Endothelial cell of umbilical vein (primary cell): ENCODE measurements at regions not wholly inside any gene's neighbourhood (a gene's known extent, or its start where the extent isn't known, plus 50 kb on each side); places are given as distances from the start of the nearest gene placed in this dataset.

Experiments used
- BruUV-seq: library from RNA; stranded (reverse); fragments of 400-500 nt; replicated peaks from 2 replicates; lab custom pipeline; 2021; lab: Mats Ljungman, UMichigan
- CTCF ChIA-PET: fragments of 300-600, 350-600 bp; sonication (Branson Sonifier 250); formaldehyde crosslinking; loops from one replicate; lab custom pipeline; 2021; ENCODE audit warnings: antibody characterized with exemption, inconsistent platforms; lab: Charles Lee
- POLR2A ChIA-PET: fragments of 300-600, 350-600 bp; sonication (Branson Sonifier 250); formaldehyde crosslinking; loops from one replicate; lab custom pipeline; 2021; ENCODE audit warnings: antibody characterized with exemption, inconsistent platforms; lab: Charles Lee
- DNase-seq: peaks from one replicate; pipeline ENCODE4 v3.0.0-alpha.2; 2011; ENCODE audit warnings: low read depth, low spot score
- FAIRE-seq: peaks from 2 replicates; lab custom pipeline; 2011; peaks lifted over from hg19 to GRCh38; lab: Jason Lieb, UNC
- H2AFZ ChIP-seq: 2 replicates; pipeline ENCODE4 v1.6.0; 2012; ENCODE audit warnings: low read depth, low read length, control low read depth, inconsistent platforms
- H3K27ac ChIP-seq: 2 replicates; pipeline ENCODE4 v1.5.1; 2011; ENCODE audit warnings: low read depth, mild to moderate bottlenecking, control low read depth, low read length, moderate library complexity; ENCODE audit not compliant: insufficient read depth
- H3K27me3 ChIP-seq, 2 experiments: 2 replicates each; pipeline versions ENCODE4 v1.6.0 to v1.6.1; 2011; ENCODE audit warnings: low read length in 2 of 2, mixed read lengths in 1 of 2; ENCODE audit not compliant: control insufficient read depth in 2 of 2, insufficient read depth in 2 of 2
- H3K36me3 ChIP-seq, 2 experiments: 2 replicates in 1 of 2; 3 replicates in 1 of 2; pipeline ENCODE4 v1.5.1; 2011; ENCODE audit warnings: low read length in 2 of 2, mild to moderate bottlenecking in 1 of 2, moderate library complexity in 1 of 2; ENCODE audit not compliant: control insufficient read depth in 2 of 2, insufficient read depth in 2 of 2; ENCODE audit errors: extremely low read depth in 1 of 2
- H3K4me1 ChIP-seq: 3 replicates; pipeline ENCODE4 v1.5.1; 2011; ENCODE audit warnings: mild to moderate bottlenecking, low read length; ENCODE audit not compliant: control insufficient read depth, insufficient read depth; ENCODE audit errors: extremely low read depth
- H3K4me2 ChIP-seq: 2 replicates; pipeline ENCODE4 v1.6.1; 2011; ENCODE audit warnings: low read length, control low read depth, mixed read lengths; ENCODE audit not compliant: insufficient read depth
- H3K4me3 ChIP-seq, 3 experiments: fragments of 200-600 bp in 1 of 3; sonication (generic), shearing (Covaris generic) in 1 of 3; replicated peaks in 1 of 3; 2 replicates each; pipeline ENCODE4 v1.5.1; 2011 to 2016; ENCODE audit warnings: control low read depth in 3 of 3, low read length in 3 of 3, mild to moderate bottlenecking in 2 of 3, inconsistent platforms in 1 of 3, low read depth in 1 of 3, moderate library complexity in 1 of 3; ENCODE audit not compliant: insufficient read depth in 1 of 3
- H3K79me2 ChIP-seq: 2 replicates; pipeline ENCODE4 v1.6.0; 2012; ENCODE audit warnings: low read length, inconsistent platforms; ENCODE audit not compliant: control insufficient read depth, insufficient read depth
- H3K9ac ChIP-seq: replicated peaks from 2 replicates; pipeline ENCODE3; 2011; ENCODE audit warnings: low read length, control low read depth; ENCODE audit not compliant: insufficient read depth; ENCODE audit errors: extremely low read depth
- H3K9me1 ChIP-seq: replicated peaks from 3 replicates; pipeline ENCODE4 v1.6.0; 2011; ENCODE audit warnings: mild to moderate bottlenecking, low read length; ENCODE audit not compliant: control insufficient read depth, insufficient read depth; ENCODE audit errors: extremely low read depth
- H3K9me3 ChIP-seq: replicated peaks from 2 replicates; pipeline ENCODE4 v1.5.1; 2012; ENCODE audit warnings: low read length, inconsistent platforms; ENCODE audit not compliant: control insufficient read depth, insufficient read depth
- H4K20me1 ChIP-seq: replicated peaks from 2 replicates; pipeline ENCODE3; 2011; ENCODE audit warnings: mild to moderate bottlenecking, low read length; ENCODE audit not compliant: control insufficient read depth, insufficient read depth; ENCODE audit errors: extremely low read depth
- EZH2 ChIP-seq: IDR thresholded peaks from 2 replicates; pipeline ENCODE4 v1.6.1; 2012; ENCODE audit warnings: borderline replicate concordance, low read depth, mild to moderate bottlenecking, moderate library complexity, low read length, inconsistent platforms; ENCODE audit not compliant: severe bottlenecking
- FOS ChIP-seq: IDR thresholded peaks from 2 replicates; pipeline ENCODE4 v1.6.1; 2011; ENCODE audit warnings: mild to moderate bottlenecking, low read length, moderate library complexity, borderline replicate concordance; ENCODE audit not compliant: insufficient read depth
- GATA2 ChIP-seq: IDR thresholded peaks from 2 replicates; pipeline ENCODE4 v1.7.0; 2011; ENCODE audit warnings: low read depth, mild to moderate bottlenecking, moderate library complexity, mixed read lengths, low read length; ENCODE audit not compliant: insufficient read length, insufficient read depth
- JUN ChIP-seq: IDR thresholded peaks from 2 replicates; pipeline ENCODE4 v1.6.1; 2011; ENCODE audit warnings: borderline replicate concordance, low read depth; ENCODE audit not compliant: insufficient read length, insufficient read depth
- MYC ChIP-seq: IDR thresholded peaks from one replicate; pipeline ENCODE4 v1.6.1; 2011; ENCODE audit warnings: mild to moderate bottlenecking, low read depth, low read length
- POLR2A ChIP-seq: IDR thresholded peaks from 2 replicates; pipeline ENCODE4 v1.6.1; 2012; ENCODE audit warnings: low read depth, mild to moderate bottlenecking, control low read depth, low read length
- POLR2AphosphoS5 ChIP-seq: IDR thresholded peaks from 2 replicates; pipeline ENCODE4 v1.6.1; 2012; ENCODE audit warnings: low read depth, mild to moderate bottlenecking, control low read depth, low read length, moderate library complexity; ENCODE audit not compliant: insufficient read depth
- dilution Hi-C: fragments of 300-500 bp; cut with MboI; formaldehyde crosslinking; loops from one replicate; pipeline ENCODE4 v1.15.0; 2019; ENCODE audit warnings: low sequenced_read_pairs; ENCODE audit not compliant: extremely low pct_ligation_motif_present
- intact Hi-C: fragments of 100-400 bp; cut with micrococcal nuclease; formaldehyde crosslinking; loops from one replicate; pipeline ENCODE4 v1.10.0; 2022
- TF ChIP-seq, protein P1 (sequence below), 2 donors: IDR thresholded peaks; 1 replicate in 1 of 2; 2 replicates in 1 of 2; pipeline ENCODE4 v1.5.1; 2011; ENCODE audit warnings: low read length in 2 of 2, mild to moderate bottlenecking in 2 of 2, moderate library complexity in 2 of 2, control low read depth in 1 of 2, inconsistent platforms in 1 of 2, low read depth in 1 of 2; ENCODE audit not compliant: insufficient read depth in 1 of 2; ENCODE audit errors: extremely low read depth in 1 of 2
- TF ChIP-seq, protein P2 (sequence below): IDR thresholded peaks from 2 replicates; pipeline ENCODE4 v1.6.1; 2011; ENCODE audit not compliant: insufficient read depth, insufficient read length

DNA sequence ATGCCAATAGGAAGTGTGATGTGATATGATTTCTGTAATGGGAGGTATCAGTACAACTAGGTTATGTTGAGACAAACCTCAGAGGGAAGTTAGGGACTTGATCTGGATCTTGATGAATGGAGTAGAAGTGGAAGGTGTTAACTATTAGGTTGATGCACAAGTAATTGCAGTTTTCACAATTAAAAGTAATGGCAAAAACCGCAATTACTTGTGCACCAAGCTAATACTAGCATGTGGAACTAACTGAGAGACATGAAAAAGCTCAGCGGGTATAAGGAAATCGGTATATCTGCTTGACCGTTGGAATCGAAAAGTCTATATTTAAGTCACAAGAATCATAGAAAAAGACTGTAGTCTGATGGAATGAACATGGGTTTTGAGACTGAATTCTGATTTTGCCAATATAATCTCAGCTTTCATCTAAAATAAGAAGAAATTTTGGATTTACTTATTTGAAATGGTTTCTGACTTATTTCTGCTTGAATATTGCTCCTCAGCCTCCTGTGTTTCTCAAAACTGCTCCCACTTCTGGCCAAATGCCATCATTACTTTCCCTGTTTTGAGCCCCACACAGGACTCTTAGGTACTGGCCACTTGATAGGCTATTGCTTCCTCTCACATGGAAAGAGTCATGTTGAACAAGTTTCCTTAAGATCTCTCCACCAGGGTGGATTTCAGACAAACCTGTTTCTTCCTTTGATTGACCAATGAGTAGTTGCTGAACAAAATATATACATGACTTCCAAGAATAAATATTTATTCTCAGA, 271.5 kb upstream of the COL8A1 start:
- Histone ChIP-seq H3K9me3 (no peaks in the 10 kb centered on the region), H3K4me3 (no peak overlapping the region), H3K36me3 (no peaks in the 10 kb centered on the region), H2AFZ (no peak overlapping the region), H3K4me2 (no peak overlapping the region), H3K79me2 (no peaks in the 10 kb centered on the region), H3K27ac (no peak overlapping the region), H3K9ac (no peak overlapping the region), H3K27me3 (no peaks in the 10 kb centered on the region), H3K4me1 (peaks cover 14% of the 10 kb centered on the region), H3K9me1 (no peaks in the 10 kb centered on the region), H4K20me1 (no peaks in the 10 kb centered on the region)
- POLR2A ChIA-PET = no interaction called here
- FAIRE-seq = no peak
- dilution Hi-C loops (no loop called here), intact Hi-C loops (no loop called here)
- CTCF ChIA-PET = no interaction called here
- DNase-seq = peak; percentile 15
- TF ChIP-seq, protein P1, sequence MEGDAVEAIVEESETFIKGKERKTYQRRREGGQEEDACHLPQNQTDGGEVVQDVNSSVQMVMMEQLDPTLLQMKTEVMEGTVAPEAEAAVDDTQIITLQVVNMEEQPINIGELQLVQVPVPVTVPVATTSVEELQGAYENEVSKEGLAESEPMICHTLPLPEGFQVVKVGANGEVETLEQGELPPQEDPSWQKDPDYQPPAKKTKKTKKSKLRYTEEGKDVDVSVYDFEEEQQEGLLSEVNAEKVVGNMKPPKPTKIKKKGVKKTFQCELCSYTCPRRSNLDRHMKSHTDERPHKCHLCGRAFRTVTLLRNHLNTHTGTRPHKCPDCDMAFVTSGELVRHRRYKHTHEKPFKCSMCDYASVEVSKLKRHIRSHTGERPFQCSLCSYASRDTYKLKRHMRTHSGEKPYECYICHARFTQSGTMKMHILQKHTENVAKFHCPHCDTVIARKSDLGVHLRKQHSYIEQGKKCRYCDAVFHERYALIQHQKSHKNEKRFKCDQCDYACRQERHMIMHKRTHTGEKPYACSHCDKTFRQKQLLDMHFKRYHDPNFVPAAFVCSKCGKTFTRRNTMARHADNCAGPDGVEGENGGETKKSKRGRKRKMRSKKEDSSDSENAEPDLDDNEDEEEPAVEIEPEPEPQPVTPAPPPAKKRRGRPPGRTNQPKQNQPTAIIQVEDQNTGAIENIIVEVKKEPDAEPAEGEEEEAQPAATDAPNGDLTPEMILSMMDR (IDR thresholded peaks at IDR 0.05; ENCODE audit: extremely low read depth in 1 of 2, insufficient read depth in 1 of 2, low read depth in 1 of 2, low read length in 2 of 2) = no peak
- TF ChIP-seq POLR2AphosphoS5 (no peak), EZH2 (no peak), FOS (no peak), JUN (no peak), MYC (no peak), GATA2 (no peak), POLR2A (no peak)
- TF ChIP-seq, protein P2, sequence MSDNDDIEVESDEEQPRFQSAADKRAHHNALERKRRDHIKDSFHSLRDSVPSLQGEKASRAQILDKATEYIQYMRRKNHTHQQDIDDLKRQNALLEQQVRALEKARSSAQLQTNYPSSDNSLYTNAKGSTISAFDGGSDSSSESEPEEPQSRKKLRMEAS = no peak
- BruUV-seq = no TSS peak
